GM21619 (cell line): ENCODE measurements at regions not wholly inside any gene's neighbourhood (a gene's known extent, or its start where the extent isn't known, plus 50 kb on each side); places are given as distances from the start of the nearest gene placed in this dataset.

ENCODE experiments used
- ATAC-seq: cut with Tn5 transposase; IDR thresholded peaks from one replicate; pipeline ENCODE4 v1.9.1; 2021; ENCODE audit not compliant: unreplicated experiment

DNA sequence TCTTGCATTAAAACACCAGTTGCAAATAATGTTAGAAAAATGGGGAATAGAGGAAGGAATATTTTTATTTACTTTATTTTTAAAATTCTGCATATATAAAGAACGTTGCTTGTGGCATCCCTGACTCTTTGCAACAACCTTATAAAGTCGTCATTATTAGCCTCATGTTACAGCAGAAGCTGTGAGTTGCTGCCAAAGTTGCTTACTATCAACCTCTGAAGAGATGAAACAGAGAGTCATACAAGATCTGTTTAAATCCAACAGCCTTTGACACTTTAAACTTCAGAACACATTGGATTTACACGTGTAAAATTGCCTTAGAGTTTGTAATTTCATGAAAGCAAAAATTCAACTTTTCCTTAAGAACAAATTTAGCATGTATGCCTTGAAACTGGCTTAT, 221.9 kb downstream of the MRPL39 start:
- no peak for ATAC-seq

DNA sequence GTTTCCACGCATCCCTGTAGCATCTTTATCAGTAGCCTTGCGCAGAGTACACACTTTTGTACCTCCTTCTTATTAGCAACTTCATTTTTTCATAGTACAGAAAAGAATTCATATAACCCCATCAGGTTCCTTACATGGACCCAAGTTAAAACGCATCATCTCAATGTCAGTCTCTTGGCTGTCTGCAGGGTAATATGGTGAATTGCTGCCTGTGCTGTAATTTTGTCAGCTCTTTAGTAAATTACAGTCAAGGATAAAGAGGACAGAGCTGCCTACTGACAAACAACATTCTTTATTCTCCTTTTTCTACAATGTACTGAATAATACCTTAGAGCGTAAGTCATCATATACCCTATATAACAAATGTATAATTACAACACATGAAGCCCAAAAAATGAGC, 222.5 kb downstream of the MRPL39 start:
- ATAC-seq: no peak

DNA sequence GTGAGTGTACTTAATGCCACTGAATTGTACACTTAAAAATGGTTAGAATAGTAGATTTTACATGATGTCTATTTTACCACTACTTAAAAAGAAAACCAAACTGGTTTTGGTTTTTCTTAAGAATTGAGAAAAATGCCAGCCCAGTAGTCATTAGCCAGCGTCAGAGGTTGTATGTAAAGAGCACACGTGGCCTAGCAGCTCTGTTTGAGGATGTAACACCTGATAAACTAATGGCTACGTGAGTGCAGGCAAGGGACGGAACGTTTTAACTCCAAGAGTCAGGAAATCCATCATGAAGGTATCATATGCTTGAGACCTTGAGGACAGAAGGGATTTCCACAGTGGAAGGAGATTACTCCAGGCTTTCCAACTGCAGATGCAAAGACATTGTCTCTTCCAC, 223.7 kb downstream of the MRPL39 start:
- no peak for ATAC-seq

DNA sequence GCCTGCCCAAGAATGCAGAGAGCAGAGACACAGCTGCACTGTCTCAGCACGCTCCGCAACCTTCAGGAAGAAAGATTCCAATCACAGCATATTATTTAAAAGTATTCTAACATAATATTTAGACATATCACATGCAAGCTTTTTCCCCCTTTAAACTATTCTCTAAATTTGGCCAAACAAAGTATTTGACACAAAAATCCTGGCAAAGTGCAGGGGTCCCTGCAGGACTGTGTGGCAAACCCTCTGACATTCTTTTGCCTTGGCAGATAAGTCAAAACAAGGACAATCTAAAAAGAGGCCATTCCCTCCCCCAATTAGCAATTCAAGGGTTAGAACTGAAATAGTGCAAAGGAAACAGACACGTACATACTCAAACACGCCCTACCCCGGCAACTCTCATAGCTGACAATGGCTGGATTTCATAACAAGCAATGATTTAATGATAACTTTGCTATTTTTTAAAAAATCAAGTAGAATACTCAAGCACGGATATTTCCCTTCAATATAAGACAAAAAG, 225.3 kb downstream of the MRPL39 start:
- no peak for ATAC-seq

DNA sequence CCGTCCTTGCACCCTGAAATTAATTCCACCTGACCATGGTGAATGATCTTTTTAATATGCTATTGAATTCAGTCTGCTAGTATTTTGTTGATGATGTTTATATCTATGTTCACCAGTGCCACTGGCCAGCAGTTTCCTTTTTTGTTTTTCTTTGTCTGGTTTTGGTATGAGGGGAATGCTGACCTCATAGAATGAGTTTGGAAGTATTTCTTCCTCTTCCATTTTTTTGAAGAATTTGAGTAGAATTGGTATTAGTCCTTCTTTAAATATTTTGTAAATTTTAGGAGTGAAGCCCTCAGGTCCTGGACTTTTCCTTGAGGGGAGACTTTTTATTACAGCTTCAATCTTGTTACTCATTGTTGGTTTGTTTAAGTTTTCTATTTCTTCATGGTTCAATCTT, 231.6 kb downstream of the MRPL39 start:
- ATAC-seq: no peak

DNA sequence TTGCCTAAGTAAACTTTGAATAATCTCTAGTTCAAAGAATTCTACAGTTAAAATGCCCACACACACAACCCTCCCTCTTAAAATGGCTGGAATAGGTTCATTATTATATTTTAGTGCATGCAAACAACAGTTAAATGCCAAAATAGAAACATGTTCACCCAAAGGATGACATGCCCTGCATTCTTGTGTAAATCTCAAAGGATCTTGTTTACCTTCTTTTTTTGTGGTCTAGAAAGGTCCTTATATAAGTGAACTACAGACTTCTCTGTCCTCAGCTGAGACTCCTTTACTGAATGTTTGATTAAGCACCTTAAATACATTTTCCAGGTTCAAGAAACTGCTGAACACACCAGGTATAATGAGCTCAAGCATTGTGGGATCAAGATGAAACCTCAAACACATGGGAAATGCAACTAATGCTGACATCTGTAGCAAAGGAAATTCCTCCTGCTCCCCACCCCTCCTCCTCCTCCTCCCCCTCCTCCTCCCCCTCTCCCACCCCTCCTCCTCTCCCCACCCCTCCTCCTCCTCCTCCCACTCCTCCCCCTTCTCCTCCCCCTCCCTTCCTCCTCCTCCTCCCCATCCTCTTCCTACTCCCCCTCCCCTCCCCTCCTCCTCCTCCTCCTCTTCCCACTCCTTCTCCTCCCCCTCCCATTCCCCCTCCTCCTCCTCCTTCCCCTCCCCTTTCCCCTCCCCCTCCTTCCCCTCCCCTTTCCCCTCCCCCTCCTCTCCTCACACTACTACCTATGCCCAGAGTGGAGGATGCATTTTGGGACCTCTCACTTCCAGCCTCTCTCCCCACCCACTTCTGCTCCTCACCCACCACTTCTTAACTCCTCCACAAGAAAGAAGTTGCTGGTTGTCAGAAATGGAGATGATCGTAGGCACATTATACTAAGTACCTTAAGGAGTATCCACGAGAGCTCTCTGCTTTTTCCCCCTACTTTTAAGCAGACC, 233.9 kb downstream of the MRPL39 start:
- no peak for ATAC-seq

DNA sequence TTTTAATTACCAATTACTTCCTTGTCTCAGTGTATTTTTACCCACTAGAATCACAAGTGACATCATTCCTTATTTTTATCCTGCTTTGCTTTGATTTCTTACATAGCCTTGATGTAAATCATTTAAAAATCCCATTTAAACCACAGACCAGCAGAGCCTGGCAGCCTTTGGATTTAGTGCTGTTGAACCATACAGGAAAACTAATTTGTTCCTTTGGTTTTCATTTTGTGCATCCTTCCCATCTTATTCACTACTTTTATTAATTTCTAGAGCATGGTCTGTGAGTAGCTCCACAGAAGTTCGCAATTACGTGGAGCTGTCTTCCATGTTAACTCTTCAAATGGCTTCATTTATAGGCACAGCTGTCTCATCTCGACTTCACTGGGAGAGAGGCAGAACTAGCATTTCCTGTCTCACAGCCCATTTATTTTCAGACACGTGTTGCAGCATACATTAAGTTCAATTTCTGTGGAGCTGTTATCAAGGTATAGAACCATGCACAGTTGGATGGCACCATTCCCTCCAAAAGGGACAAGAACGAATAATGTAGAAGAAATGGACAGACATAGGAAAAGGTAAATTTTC, 235.3 kb downstream of the MRPL39 start:
- no peak for ATAC-seq

DNA sequence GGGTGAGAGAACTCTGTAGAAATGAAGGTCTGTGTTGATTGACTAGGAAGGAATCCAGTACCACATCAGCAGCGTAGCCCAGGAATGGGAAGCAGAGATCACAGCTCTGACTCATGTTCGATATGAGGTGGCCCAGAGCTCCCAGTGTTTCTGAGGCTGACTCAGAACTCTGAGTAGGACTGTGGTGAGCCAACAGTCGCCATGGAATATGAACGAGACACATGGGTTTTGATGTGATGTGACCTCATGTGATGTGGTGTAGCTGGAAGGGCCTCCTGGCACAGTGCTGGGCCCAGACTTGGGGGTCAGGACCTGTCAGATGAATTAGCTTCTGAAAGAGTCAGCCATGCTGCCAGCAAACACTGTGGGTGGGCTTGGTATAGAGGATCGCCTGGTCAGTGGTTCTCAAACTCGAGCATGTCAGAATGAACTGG, 237.0 kb downstream of the MRPL39 start:
- no peak for ATAC-seq

DNA sequence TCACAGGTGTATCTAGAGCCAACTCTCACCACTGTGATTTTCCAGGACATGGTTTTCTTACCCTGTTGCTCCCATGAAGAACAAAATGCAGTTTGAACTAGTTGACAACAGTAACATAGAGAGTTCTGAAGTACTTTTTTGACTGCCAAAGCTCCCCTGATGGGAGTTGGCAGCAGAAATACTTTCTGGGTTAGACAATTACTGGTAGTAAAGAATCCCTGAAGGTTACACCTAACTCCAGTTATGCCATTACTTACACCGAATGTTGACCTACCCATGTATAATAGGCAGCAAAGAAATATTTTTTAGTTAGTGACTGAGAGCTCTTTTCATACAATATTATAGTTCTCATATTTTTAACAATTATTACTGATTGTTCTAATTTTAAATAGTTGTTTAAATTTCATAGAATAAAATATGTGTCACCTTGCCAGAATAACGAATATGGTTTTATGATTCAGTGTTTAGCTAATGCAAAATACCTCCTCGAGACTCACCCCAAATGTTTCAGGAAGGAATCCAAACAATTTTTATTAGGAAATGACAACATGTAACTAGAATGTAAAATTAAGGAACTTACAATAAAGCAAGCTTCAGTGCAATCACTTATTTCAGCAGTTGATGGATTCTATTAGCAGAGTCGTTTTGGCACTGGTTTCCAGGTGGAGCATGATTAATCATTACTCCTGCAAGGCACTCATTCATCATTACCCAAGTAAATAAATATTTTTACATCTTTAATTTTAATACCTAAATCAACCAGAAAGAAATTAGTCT, 237.6 kb downstream of the MRPL39 start:
- ATAC-seq: no peak

DNA sequence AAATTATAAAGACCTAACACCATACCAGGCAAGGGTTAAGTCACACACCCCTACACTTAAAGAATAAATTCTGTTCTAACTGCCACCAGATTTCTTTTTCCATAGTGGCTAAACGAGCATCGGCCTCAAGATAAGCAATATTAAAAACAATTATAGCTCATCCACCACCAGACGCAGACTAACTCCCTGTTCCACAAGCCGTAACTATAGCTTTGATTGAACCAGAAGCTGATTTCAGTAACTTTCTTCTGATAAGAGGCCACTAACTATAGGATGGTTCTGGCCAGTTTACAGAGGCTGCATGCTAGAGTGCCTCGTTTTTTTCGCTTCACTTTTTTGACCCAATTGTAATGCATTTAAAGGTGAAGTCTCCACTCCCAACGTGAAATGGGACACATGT, 238.8 kb downstream of the MRPL39 start:
- ATAC-seq: no peak

DNA sequence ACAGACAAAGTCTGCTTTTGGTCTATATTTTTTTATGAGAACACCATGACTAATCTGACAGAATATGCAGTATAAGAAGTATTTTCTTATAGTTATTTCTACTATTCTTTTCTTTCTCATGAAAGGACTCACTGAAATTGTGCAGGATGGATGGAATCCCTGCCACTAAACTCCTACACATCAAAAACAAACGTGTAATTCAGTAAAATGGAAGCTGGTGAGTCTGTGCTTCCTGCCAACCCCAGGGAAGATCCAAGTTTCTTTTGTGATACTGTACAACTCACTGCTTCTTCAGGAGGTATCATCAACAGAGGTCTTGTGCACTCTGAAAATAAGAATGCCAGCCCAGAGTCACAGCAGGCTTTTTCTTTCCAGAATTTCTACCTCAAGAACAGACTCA, 241.2 kb downstream of the MRPL39 start:
- no peak for ATAC-seq

DNA sequence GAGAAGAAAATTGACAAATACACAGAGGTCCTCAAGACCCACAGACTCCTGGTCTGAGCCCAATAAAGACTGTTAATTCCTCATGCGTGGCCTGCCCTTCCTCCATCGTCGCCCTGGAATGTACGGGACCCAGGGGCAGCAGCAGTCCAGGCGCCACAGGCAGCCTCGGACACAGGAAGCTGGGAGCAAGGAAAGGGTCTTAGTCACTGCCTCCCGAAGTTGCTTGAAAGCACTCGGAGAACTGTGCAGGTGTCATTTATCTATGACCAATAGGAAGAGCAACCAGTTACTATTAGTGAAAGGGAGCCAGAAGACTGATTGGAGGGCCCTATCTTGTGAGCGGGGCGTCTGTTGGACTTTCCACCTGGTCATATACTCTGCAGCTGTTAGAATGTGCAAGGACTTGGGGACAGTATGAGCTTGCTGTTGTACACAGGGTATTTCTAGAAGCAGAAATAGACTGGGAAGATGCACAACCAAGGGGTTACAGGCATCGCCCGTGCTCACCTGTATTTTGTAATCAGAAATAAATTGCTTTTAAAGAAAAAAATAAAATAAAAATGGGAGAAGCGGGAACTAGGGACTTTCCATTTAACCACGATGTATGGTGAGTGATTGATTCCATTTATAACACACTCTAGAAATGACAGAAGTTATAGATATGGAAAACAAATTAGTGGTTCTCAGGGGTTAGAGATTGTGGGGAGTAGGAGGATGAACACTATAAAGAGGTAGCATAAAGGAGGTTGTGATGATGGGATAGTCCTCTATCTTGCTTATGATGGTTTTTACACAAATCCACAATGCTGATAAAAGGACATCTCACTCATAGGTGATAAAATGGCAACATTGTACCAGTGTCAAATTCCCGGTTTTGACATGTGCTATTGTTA, 244.7 kb downstream of the MRPL39 start:
- ATAC-seq: no peak

DNA sequence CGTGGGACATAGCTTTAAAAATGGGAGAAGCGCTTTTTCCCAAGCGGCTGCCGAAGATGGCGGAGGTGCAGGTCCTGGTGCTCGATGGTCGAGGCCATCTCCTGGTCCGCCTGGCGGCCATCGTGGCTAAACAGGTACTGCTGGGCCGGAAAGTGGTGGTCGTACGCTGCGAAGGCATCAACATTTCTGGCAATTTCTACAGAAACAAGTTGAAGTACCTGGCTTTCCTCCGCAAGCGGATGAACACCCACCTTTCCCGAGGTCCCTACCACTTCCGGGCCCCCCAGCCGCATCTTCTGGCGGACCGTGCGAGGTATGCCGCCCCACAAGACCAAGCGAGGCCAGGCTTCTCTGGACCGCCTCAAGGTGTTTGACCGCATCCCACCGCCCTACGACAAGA, 245.5 kb downstream of the MRPL39 start:
- no peak for ATAC-seq

DNA sequence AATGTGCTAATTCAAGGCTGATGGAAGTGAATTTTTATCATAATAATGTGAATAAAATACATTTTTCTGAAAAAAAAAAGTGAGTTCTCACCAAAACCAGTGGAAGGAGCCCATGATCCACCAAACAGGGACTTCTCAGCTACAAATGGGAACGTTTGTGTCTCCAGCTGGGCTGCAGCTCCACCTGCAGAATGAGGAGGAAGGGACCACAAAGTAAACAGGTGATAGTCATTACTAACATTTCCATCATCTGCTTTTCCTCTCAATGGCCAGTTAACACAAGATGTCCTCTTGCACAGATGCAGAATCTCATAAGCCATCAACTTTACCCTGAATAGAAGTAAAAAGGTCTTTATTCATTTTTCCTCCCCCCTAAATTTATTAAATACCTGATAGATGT, 246.2 kb downstream of the MRPL39 start:
- ATAC-seq: no peak

DNA sequence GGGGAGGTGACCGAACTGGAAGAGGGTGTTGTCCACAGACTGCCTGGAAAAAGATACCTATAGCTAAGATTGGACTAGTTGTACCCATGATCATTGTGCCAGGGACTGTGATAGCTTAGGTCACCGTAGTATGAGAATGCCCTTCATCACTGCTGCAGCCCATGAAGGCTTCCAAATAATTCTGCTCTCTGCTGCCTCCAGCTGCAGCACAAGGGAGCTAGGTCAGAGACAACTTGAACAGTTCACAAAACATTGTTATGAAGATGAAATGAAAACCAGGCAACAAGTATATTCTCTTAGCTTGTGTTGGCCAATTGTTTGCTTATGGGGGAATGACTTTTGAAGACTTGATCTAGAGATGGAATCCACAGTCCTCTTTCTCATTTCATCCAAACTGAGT, 246.7 kb downstream of the MRPL39 start:
- ATAC-seq: no peak

DNA sequence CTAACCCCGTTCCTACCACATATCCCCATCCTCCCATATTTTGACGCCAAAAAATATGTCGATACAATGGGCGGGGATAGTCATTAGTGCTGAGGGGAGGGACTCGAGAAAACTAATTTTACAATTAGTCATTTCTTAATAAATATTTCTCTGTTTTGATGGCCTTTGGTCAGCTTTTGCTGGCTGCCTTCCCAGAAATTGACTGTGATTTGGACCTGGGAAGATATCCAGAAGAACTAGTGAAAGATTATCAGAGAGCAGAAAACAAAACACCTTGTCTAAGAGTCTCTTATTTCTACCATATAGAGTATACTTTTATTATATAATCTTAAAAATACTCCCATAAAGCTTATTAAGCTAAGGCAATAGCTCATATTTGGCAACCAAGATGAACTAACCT, 247.6 kb downstream of the MRPL39 start:
- no peak for ATAC-seq

DNA sequence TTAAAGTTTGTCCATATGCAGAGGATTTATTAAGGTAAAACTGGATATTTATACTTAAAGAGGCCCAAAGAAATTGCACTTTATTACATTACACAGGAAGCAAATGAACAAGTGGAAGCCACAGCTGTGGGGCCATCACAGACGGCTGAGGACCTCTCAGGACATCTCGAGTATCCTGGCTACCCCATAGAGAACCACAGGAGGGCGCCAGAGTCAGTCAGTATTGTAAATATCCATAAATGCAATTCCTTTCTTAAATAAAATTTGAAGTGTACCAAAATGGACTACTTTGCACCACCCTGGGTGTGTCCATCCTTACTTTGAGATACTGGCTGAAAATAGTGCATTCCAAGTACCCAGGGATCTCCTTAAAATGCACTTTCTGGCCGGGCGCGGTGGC, 257.2 kb downstream of the MRPL39 start:
- ATAC-seq: no peak

DNA sequence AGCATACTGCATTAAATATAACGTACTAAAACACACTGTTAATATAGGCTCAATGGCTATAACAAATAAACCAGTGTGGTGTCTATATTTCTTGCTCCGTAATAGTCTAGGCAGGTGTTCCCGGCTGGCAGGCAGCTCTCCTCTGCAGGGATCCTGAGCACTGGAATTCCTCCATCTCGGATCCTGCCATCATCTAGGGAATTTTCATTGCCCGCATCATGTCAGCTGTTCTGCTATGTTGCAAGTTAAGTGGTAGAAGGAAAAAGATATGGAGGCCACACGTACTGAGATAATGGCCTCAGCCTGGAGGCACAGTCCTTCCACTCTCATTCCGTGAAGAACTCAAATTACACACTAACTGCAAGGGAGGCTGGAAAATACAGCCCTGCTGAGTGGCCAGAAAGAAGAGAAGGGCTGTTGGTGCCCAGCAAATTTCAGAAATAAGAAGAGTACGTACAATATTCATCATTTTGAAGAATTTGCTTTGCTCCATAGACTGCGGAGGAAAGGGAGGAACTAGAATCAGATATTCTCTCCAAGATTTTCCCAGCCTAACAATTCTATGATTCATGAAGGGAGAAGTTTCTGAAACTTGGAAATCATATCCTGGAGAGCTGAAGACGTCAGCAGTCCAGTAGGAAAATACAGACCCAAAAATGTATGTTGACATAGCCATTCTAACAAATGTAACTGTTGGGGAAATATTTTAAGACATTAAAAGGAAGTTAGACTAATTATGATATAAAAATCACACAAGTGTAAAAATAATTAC, 263.3 kb downstream of the MRPL39 start:
- ATAC-seq: no peak

DNA sequence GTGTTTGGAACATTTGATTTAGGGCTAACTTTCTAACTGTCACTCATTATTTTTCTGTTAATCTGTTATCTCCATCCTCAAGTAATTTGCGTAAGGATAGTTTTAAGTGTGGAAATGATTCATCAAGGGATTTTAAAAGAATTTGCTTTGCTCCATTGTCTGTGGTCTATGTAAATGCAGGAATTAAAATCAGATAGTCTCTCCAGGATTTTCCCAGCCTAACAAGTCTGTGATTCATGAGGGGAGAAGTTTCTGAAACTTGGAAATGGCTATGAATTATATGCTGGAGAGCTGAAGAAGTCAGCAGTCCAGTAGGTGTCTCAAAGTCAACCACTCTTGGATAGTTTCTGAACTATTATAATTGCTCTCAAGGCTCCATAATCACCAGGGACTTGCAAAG, 264.5 kb downstream of the MRPL39 start:
- ATAC-seq: no peak

DNA sequence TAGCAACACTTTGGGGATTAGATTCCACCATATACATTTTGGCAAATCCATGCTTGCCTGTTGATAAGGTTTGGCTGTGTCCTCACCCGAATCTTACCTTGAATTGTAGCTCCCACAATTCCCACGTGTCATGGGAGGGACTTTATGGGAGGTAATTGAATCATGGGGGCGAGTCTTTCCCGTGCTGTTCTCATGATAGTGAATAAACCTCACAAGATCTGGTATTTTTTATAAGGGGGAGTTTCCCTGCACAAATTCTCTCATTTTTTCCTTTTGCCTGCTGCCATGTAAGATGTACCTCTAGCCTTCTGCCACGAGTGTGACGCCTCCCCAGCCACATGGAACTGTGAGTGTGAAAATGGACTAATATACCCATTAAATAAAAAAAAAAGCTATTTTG, 265.3 kb downstream of the MRPL39 start:
- ATAC-seq: no peak
